GM13977 (cell line): ENCODE measurements at regions not wholly inside any gene's neighbourhood (a gene's known extent, or its start where the extent isn't known, plus 50 kb on each side); places are given as distances from the start of the nearest gene placed in this dataset.
"Not testable (repeated sequence)": the region's sequence is repeated elsewhere in the genome, so short reads cannot be mapped to it uniquely, and the experiment has no call there.

Source experiments
- DNase-seq: peaks from one replicate; pipeline ENCODE4 v3.0.0; 2012; ENCODE audit warnings: low spot score
- in situ Hi-C: fragments of 300-500 bp; cut with MboI; formaldehyde crosslinking; loops from one replicate; pipeline ENCODE4 v1.12.0; 2022; ENCODE audit warnings: low sequenced_read_pairs, low pct_unique_long_range_greater_than_20kb, mixed read lengths, inconsistent platforms; ENCODE audit not compliant: unreplicated experiment
- TF ChIP-seq, protein P1 (sequence below): IDR thresholded peaks from 2 replicates; pipeline ENCODE4 v1.5.1; 2012; ENCODE audit warnings: mild to moderate bottlenecking, control low read depth; ENCODE audit not compliant: insufficient read depth; ENCODE audit errors: extremely low read depth, missing control alignments

- TF ChIP-seq, protein P1, sequence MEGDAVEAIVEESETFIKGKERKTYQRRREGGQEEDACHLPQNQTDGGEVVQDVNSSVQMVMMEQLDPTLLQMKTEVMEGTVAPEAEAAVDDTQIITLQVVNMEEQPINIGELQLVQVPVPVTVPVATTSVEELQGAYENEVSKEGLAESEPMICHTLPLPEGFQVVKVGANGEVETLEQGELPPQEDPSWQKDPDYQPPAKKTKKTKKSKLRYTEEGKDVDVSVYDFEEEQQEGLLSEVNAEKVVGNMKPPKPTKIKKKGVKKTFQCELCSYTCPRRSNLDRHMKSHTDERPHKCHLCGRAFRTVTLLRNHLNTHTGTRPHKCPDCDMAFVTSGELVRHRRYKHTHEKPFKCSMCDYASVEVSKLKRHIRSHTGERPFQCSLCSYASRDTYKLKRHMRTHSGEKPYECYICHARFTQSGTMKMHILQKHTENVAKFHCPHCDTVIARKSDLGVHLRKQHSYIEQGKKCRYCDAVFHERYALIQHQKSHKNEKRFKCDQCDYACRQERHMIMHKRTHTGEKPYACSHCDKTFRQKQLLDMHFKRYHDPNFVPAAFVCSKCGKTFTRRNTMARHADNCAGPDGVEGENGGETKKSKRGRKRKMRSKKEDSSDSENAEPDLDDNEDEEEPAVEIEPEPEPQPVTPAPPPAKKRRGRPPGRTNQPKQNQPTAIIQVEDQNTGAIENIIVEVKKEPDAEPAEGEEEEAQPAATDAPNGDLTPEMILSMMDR = no peak
- in situ Hi-C loops = no loop called here
- no peak for DNase-seq
Observed at GRCh38 chr12:90211017-90211416, 502.4 kb upstream of the ATP2B1 start.

DNA sequence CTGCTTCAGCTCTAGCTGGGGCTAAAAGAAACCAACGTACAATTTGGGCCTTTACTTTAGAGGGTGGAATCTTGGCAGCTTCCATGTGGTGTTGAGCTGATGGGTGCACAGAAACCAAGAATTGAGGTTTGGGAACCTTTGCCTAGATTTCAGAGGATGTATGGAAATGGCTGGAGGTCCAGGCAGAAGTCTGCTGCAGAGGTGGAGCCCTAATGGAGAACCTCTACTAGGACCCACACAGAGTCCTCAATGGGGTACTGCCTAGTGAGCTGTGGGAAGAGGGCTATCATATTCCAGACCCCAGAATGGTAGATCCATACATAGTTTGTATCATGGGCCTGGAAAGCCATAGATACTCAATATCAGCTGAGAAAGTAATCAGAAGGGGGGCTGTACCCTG, 500.4 kb upstream of the ATP2B1 start:
- in situ Hi-C loops = no loop called here
- TF ChIP-seq, protein P1 = no peak
- DNase-seq = no peak

- DNase-seq, in situ Hi-C loops: not testable (repeated sequence)
Observed at GRCh38 chr12:90208379-90208778, 499.7 kb upstream of the ATP2B1 start.

DNA sequence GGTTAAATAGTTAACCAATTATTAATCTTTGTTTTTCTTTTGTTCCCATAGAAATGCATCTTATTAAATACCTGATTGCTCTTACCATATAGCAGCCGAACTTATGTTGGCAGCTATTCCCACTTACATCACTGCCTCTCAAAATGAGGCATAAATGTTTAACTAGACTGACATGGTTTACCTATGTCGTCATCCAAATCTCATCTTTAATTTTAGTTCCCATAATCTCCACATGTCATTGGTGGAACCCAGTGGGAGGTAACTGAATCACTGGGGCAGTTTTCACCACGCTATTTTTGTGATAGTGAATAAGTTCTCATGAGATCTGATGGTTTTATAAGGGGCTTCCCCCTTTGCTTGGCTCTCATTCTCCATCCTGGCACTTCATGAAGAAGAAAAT, 499.2 kb upstream of the ATP2B1 start:
- DNase-seq = no peak
- in situ Hi-C loops = no loop called here
- TF ChIP-seq, protein P1 = no peak

- TF ChIP-seq, protein P1 = no peak
- no peak for DNase-seq
- in situ Hi-C loops = no loop called here
Observed at GRCh38 chr12:90205165-90205564, 496.5 kb upstream of the ATP2B1 start.

DNA sequence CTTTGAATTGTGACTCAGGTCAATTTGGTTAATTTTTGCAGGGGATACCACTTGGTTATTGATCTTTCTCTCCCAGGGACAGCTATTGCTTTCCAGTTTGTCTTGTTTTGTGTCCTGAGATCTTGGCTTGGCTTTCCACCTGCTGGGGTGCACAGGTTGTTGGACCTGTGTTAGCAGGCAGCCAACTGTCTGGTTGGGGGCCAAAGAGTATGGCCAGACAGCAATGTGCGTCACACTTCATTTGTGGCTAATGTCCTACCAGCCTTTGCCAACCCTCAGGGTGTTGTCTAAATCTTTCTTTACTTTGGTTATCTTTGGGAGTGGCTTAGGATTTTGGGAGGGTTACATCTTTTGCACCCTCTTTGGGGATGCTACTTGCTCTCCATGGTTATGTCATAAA, 494.9 kb upstream of the ATP2B1 start:
- DNase-seq = no peak
- TF ChIP-seq, protein P1 = no peak
- in situ Hi-C loops = no loop called here

DNA sequence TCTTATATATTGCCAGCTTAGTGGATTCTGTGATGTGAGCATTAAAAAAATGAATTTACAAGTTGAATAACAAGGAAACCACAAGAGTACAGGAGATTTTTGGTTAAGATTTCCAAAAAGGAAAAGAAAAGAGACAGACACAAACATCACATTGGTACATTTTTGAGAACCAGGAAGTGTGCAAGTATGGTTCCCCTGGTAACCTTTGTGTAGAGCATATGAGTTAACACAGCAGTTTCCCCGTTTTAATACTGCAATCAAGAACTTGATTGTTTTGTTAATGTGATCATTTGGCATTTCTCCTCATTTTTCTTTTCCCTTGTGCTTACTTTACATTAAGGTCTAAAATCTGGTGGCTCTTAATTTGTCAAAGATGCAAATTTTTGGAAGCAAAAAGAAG, 490.4 kb upstream of the ATP2B1 start:
- in situ Hi-C loops = no loop called here
- TF ChIP-seq, protein P1 = no peak
- no peak for DNase-seq
